ENCODE measurements at regions not wholly inside any gene's neighbourhood (a gene's known extent, or its start where the extent isn't known, plus 50 kb on each side); places are given as distances from the start of the nearest gene placed in this dataset.

DNA sequence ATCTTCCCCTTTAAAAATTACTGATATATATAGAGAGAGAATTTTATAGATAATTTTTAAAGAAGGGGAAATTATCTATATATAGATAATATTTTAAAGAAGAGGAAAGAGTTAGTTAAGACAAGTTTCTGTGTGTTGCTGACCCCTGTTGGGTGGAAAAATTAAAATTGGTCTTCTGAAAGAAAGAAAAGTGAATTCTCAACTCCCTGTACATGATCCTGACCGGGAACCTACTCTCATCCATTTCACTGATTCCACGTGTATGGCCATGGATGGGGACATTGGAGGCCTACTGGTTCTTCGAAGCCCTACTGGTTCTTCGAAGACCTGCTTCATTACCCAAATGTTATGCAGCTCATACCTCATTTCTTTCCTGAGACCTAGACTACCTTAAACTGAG lies 53.0 kb upstream of the TCF21 start:
- DNase-seq (ENCODE audit: low read depth in 2 of 2), result no peak

DNA sequence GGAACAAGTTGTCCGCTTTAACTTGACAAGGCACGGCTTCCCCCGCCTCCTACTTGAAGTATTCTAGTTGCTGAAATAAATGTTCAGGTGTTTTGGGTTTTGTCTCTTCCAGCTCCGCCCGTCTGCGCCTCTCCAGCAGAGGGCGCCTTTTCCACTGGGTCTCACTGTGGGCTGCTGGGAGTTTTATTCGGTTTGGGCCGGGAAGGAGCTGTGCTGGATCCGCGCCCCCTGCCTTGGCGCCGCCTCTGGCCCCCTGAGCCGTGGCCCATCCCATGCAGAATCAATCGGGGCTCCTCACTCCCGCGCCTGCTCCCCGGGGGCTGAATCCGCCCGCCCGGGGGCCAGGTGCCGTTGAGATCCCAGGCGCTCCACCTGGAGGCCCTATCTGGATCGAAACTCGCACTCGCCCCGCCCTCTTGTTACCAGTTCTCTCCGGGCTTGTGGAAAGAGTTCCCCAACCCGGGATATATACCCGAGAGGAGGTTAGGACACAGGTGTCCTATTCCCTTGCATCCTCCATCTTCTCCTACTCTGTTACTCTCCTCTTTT lies 51.0 kb upstream of the TCF21 start:
- DNase-seq (ENCODE audit: low read depth in 2 of 2), result peak; percentile 42 to 51
